CD14-positive monocyte (primary cell): ENCODE measurements at regions not wholly inside any gene's neighbourhood (a gene's known extent, or its start where the extent isn't known, plus 50 kb on each side); places are given as distances from the start of the nearest gene placed in this dataset.

Experiments used
- DNase-seq, 3 donors: peaks; one replicate each; pipeline ENCODE4 v3.0.0-alpha.2; 2011 to 2022
- H2AFZ ChIP-seq: 2 replicates; pipeline ENCODE4 v1.6.0; 2012; ENCODE audit warnings: mild to moderate bottlenecking, low read depth, low read length, inconsistent platforms; ENCODE audit not compliant: insufficient read depth, poor library complexity, severe bottlenecking
- H3K27ac ChIP-seq, 2 donors: 1 replicate in 1 of 2; 2 replicates in 1 of 2; pipeline ENCODE4 v1.5.1; 2012 to 2013; ENCODE audit warnings: low read length in 2 of 2, control low read depth in 1 of 2, inconsistent platforms in 1 of 2, low read depth in 1 of 2, mild to moderate bottlenecking in 1 of 2
- H3K27me3 ChIP-seq, 2 donors: one replicate each; pipeline versions ENCODE4 v1.6.0 to v1.6.1; 2011 to 2013; ENCODE audit warnings: low read length in 2 of 2; ENCODE audit not compliant: control insufficient read depth in 2 of 2, insufficient read depth in 2 of 2
- H3K36me3 ChIP-seq, 2 donors: replicated peaks in 1 of 2; 1 replicate in 1 of 2; 2 replicates in 1 of 2; pipeline versions ENCODE4 v1.5.1 to v1.6.1; 2012 to 2013; ENCODE audit warnings: low read length in 2 of 2, control low read depth in 1 of 2, inconsistent platforms in 1 of 2, mild to moderate bottlenecking in 1 of 2; ENCODE audit not compliant: insufficient read depth in 2 of 2, control insufficient read depth in 1 of 2
- H3K4me1 ChIP-seq, 2 donors: 1 replicate in 1 of 2; 2 replicates in 1 of 2; pipeline versions ENCODE4 v1.5.1 to v1.6.1; 2012 to 2013; ENCODE audit warnings: low read length in 2 of 2, control low read depth in 1 of 2, inconsistent platforms in 1 of 2, mild to moderate bottlenecking in 1 of 2, moderate library complexity in 1 of 2; ENCODE audit not compliant: insufficient read depth in 2 of 2, control insufficient read depth in 1 of 2
- H3K4me2 ChIP-seq: replicated peaks from 2 replicates; pipeline ENCODE3; 2012; ENCODE audit warnings: low read length, moderate library complexity, mild to moderate bottlenecking; ENCODE audit not compliant: poor library complexity, severe bottlenecking; ENCODE audit errors: extremely low read depth
- H3K4me3 ChIP-seq, 3 experiments: fragments of 200-600 bp in 1 of 3; sonication (generic) in 1 of 3; replicated peaks in 1 of 3; 1 replicate in 2 of 3; 2 replicates in 1 of 3; pipeline ENCODE4 v1.5.1; 2011 to 2013; ENCODE audit warnings: low read length in 3 of 3, mild to moderate bottlenecking in 3 of 3, control low read depth in 2 of 3, low read depth in 2 of 3, inconsistent platforms in 1 of 3, moderate library complexity in 1 of 3
- H3K79me2 ChIP-seq: 2 replicates; pipeline ENCODE4 v1.6.0; 2012; ENCODE audit warnings: mild to moderate bottlenecking, control low read depth, inconsistent platforms, low read length, moderate library complexity; ENCODE audit not compliant: insufficient read depth
- H3K9ac ChIP-seq: 2 replicates; pipeline ENCODE4 v1.6.0; 2017; ENCODE audit warnings: low read length, mild to moderate bottlenecking; ENCODE audit not compliant: insufficient read depth, poor library complexity, severe bottlenecking
- H3K9me3 ChIP-seq, 2 donors: replicated peaks in 1 of 2; 1 replicate in 1 of 2; 2 replicates in 1 of 2; pipeline versions ENCODE4 v1.5.1 to v1.6.1; 2012 to 2013; ENCODE audit warnings: low read length in 2 of 2, control low read depth in 1 of 2; ENCODE audit not compliant: control insufficient read depth in 1 of 2, insufficient read depth in 1 of 2
- H4K20me1 ChIP-seq: 2 replicates; pipeline ENCODE4 v1.6.0; 2012; ENCODE audit warnings: mild to moderate bottlenecking, low read length, control low read depth, moderate library complexity; ENCODE audit not compliant: insufficient read depth
- H3K27ac Mint-ChIP-seq, 7 donors: one replicate each; pipeline ENCODE4 v1.8.0; 2020; ENCODE audit warnings: mild to moderate bottlenecking in 7 of 7, mixed read lengths in 7 of 7, moderate library complexity in 6 of 7, inconsistent platforms in 2 of 7
- H3K27me3 Mint-ChIP-seq, 3 donors: one replicate each; pipeline ENCODE4 v1.8.0; 2021 to 2022; ENCODE audit warnings: low read depth in 3 of 3, mild to moderate bottlenecking in 3 of 3, mixed read lengths in 3 of 3, moderate library complexity in 3 of 3, inconsistent platforms in 1 of 3
- H3K36me3 Mint-ChIP-seq, 2 donors: one replicate each; pipeline ENCODE4 v1.8.0; 2020; ENCODE audit warnings: mixed read lengths in 2 of 2, inconsistent platforms in 1 of 2, mild to moderate bottlenecking in 1 of 2
- H3K4me1 Mint-ChIP-seq: one replicate; pipeline ENCODE4 v1.8.0; 2020; ENCODE audit warnings: mild to moderate bottlenecking, mixed read lengths
- H3K4me3 Mint-ChIP-seq, 2 donors: one replicate each; pipeline ENCODE4 v1.8.0; 2020; ENCODE audit warnings: mild to moderate bottlenecking in 2 of 2, mixed read lengths in 2 of 2, moderate library complexity in 1 of 2
- H3K9me3 Mint-ChIP-seq, 7 donors: one replicate each; pipeline ENCODE4 v1.8.0; 2020 to 2022; ENCODE audit warnings: mixed read lengths in 7 of 7, mild to moderate bottlenecking in 6 of 7, moderate library complexity in 6 of 7, inconsistent platforms in 2 of 7
- CTCF ChIP-seq: fragments of 200-600 bp; IDR thresholded peaks from one replicate; pipeline ENCODE4 v1.8.0; 2022; ENCODE audit warnings: antibody characterized with exemption, mild to moderate bottlenecking
- WGBS: methylation state at CpG from one replicate; pipeline ENCODE4 v1.1.5; 2013; ENCODE audit warnings: missing lambda C conversion rate; ENCODE audit not compliant: insufficient coverage; 5-methylcytosine and 5-hydroxymethylcytosine counted together
- intact Hi-C, 2 donors: fragments of 100-400 bp; cut with micrococcal nuclease; formaldehyde crosslinking; loops; one replicate each; pipeline versions ENCODE4 v1.15.0 to v1.15.1; 2023

- no peak overlapping the region for H3K9ac ChIP-seq
- no peak for TF ChIP-seq CTCF
- no peak overlapping the region for H3K4me3 Mint-ChIP-seq
- no peaks in the 10 kb centered on the region for H3K36me3 Mint-ChIP-seq
- H3K27ac Mint-ChIP-seq = no peak overlapping the region
- peaks cover 0 to 8% of the 10 kb centered on the region in 2 donors for H3K9me3 ChIP-seq
- H3K79me2 ChIP-seq = no peaks in the 10 kb centered on the region
- no peak overlapping the region for H3K4me3 ChIP-seq
- DNase-seq = no peak
- no peaks in the 10 kb centered on the region for H3K36me3 ChIP-seq
- peaks cover 2 to 12% (median 6%) of the 10 kb centered on the region in 7 donors for H3K9me3 Mint-ChIP-seq
- peaks cover 0 to 2% (median 0%) of the 10 kb centered on the region in 3 donors for H3K27me3 Mint-ChIP-seq
- intact Hi-C loops = no loop called here
- H3K4me1 ChIP-seq = no peaks in the 10 kb centered on the region
- H2AFZ ChIP-seq = no peak overlapping the region
- H3K27ac ChIP-seq = no peak overlapping the region
- no peaks in the 10 kb centered on the region for H3K4me1 Mint-ChIP-seq
- H3K4me2 ChIP-seq = no peak overlapping the region
- H4K20me1 ChIP-seq = no peaks in the 10 kb centered on the region
- H3K27me3 ChIP-seq = no peaks in the 10 kb centered on the region
- WGBS = no CpG with 5 or more reads among the region's 1 CpG
These were observed 627.1 kb upstream of the AADAT start for GRCh38 chr4:170716868-170717267.

GRCh38 chr4:170705907-170706306 is 616.2 kb upstream of the AADAT start:
- no peaks in the 10 kb centered on the region for H3K36me3 Mint-ChIP-seq
- Histone ChIP-seq H3K9ac (no peak overlapping the region), H3K9me3 (no peaks in the 10 kb centered on the region), H4K20me1 (no peaks in the 10 kb centered on the region), H3K27me3 (no peaks in the 10 kb centered on the region), H3K4me1 (no peaks in the 10 kb centered on the region), H3K79me2 (no peaks in the 10 kb centered on the region), H3K36me3 (no peaks in the 10 kb centered on the region), H3K27ac (no peak overlapping the region), H2AFZ (no peak overlapping the region), H3K4me2 (no peak overlapping the region), H3K4me3 (no peak overlapping the region)
- no peak for DNase-seq
- H3K27me3 Mint-ChIP-seq = no peaks in the 10 kb centered on the region
- H3K27ac Mint-ChIP-seq = no peak overlapping the region
- intact Hi-C loops = no loop called here
- H3K9me3 Mint-ChIP-seq = peaks cover 0 to 4% (median 0%) of the 10 kb centered on the region in 7 donors
- H3K4me3 Mint-ChIP-seq = no peak overlapping the region
- TF ChIP-seq CTCF = no peak
- WGBS = no CpG with 5 or more reads among the region's 3 CpGs
- no peaks in the 10 kb centered on the region for H3K4me1 Mint-ChIP-seq
